Endothelial cell of umbilical vein (primary cell): ENCODE measurements at regions not wholly inside any gene's neighbourhood (a gene's known extent, or its start where the extent isn't known, plus 50 kb on each side); places are given as distances from the start of the nearest gene placed in this dataset.

Experiments used
- BruUV-seq: library from RNA; stranded (reverse); fragments of 400-500 nt; replicated peaks from 2 replicates; lab custom pipeline; 2021; lab: Mats Ljungman, UMichigan
- CTCF ChIA-PET: fragments of 300-600, 350-600 bp; sonication (Branson Sonifier 250); formaldehyde crosslinking; loops from one replicate; lab custom pipeline; 2021; ENCODE audit warnings: antibody characterized with exemption, inconsistent platforms; lab: Charles Lee
- POLR2A ChIA-PET: fragments of 300-600, 350-600 bp; sonication (Branson Sonifier 250); formaldehyde crosslinking; loops from one replicate; lab custom pipeline; 2021; ENCODE audit warnings: antibody characterized with exemption, inconsistent platforms; lab: Charles Lee
- DNase-seq: peaks from one replicate; pipeline ENCODE4 v3.0.0-alpha.2; 2011; ENCODE audit warnings: low read depth, low spot score
- FAIRE-seq: peaks from 2 replicates; lab custom pipeline; 2011; peaks lifted over from hg19 to GRCh38; lab: Jason Lieb, UNC
- H2AFZ ChIP-seq: 2 replicates; pipeline ENCODE4 v1.6.0; 2012; ENCODE audit warnings: low read depth, low read length, control low read depth, inconsistent platforms
- H3K27ac ChIP-seq: 2 replicates; pipeline ENCODE4 v1.5.1; 2011; ENCODE audit warnings: low read depth, mild to moderate bottlenecking, control low read depth, low read length, moderate library complexity; ENCODE audit not compliant: insufficient read depth
- H3K27me3 ChIP-seq, 2 experiments: 2 replicates each; pipeline versions ENCODE4 v1.6.0 to v1.6.1; 2011; ENCODE audit warnings: low read length in 2 of 2, mixed read lengths in 1 of 2; ENCODE audit not compliant: control insufficient read depth in 2 of 2, insufficient read depth in 2 of 2
- H3K36me3 ChIP-seq, 2 experiments: 2 replicates in 1 of 2; 3 replicates in 1 of 2; pipeline ENCODE4 v1.5.1; 2011; ENCODE audit warnings: low read length in 2 of 2, mild to moderate bottlenecking in 1 of 2, moderate library complexity in 1 of 2; ENCODE audit not compliant: control insufficient read depth in 2 of 2, insufficient read depth in 2 of 2; ENCODE audit errors: extremely low read depth in 1 of 2
- H3K4me1 ChIP-seq: 3 replicates; pipeline ENCODE4 v1.5.1; 2011; ENCODE audit warnings: mild to moderate bottlenecking, low read length; ENCODE audit not compliant: control insufficient read depth, insufficient read depth; ENCODE audit errors: extremely low read depth
- H3K4me2 ChIP-seq: 2 replicates; pipeline ENCODE4 v1.6.1; 2011; ENCODE audit warnings: low read length, control low read depth, mixed read lengths; ENCODE audit not compliant: insufficient read depth
- H3K4me3 ChIP-seq, 3 experiments: fragments of 200-600 bp in 1 of 3; sonication (generic), shearing (Covaris generic) in 1 of 3; replicated peaks in 1 of 3; 2 replicates each; pipeline ENCODE4 v1.5.1; 2011 to 2016; ENCODE audit warnings: control low read depth in 3 of 3, low read length in 3 of 3, mild to moderate bottlenecking in 2 of 3, inconsistent platforms in 1 of 3, low read depth in 1 of 3, moderate library complexity in 1 of 3; ENCODE audit not compliant: insufficient read depth in 1 of 3
- H3K79me2 ChIP-seq: 2 replicates; pipeline ENCODE4 v1.6.0; 2012; ENCODE audit warnings: low read length, inconsistent platforms; ENCODE audit not compliant: control insufficient read depth, insufficient read depth
- H3K9ac ChIP-seq: replicated peaks from 2 replicates; pipeline ENCODE3; 2011; ENCODE audit warnings: low read length, control low read depth; ENCODE audit not compliant: insufficient read depth; ENCODE audit errors: extremely low read depth
- H3K9me1 ChIP-seq: replicated peaks from 3 replicates; pipeline ENCODE4 v1.6.0; 2011; ENCODE audit warnings: mild to moderate bottlenecking, low read length; ENCODE audit not compliant: control insufficient read depth, insufficient read depth; ENCODE audit errors: extremely low read depth
- H3K9me3 ChIP-seq: replicated peaks from 2 replicates; pipeline ENCODE4 v1.5.1; 2012; ENCODE audit warnings: low read length, inconsistent platforms; ENCODE audit not compliant: control insufficient read depth, insufficient read depth
- H4K20me1 ChIP-seq: replicated peaks from 2 replicates; pipeline ENCODE3; 2011; ENCODE audit warnings: mild to moderate bottlenecking, low read length; ENCODE audit not compliant: control insufficient read depth, insufficient read depth; ENCODE audit errors: extremely low read depth
- EZH2 ChIP-seq: IDR thresholded peaks from 2 replicates; pipeline ENCODE4 v1.6.1; 2012; ENCODE audit warnings: borderline replicate concordance, low read depth, mild to moderate bottlenecking, moderate library complexity, low read length, inconsistent platforms; ENCODE audit not compliant: severe bottlenecking
- FOS ChIP-seq: IDR thresholded peaks from 2 replicates; pipeline ENCODE4 v1.6.1; 2011; ENCODE audit warnings: mild to moderate bottlenecking, low read length, moderate library complexity, borderline replicate concordance; ENCODE audit not compliant: insufficient read depth
- GATA2 ChIP-seq: IDR thresholded peaks from 2 replicates; pipeline ENCODE4 v1.7.0; 2011; ENCODE audit warnings: low read depth, mild to moderate bottlenecking, moderate library complexity, mixed read lengths, low read length; ENCODE audit not compliant: insufficient read length, insufficient read depth
- JUN ChIP-seq: IDR thresholded peaks from 2 replicates; pipeline ENCODE4 v1.6.1; 2011; ENCODE audit warnings: borderline replicate concordance, low read depth; ENCODE audit not compliant: insufficient read length, insufficient read depth
- MYC ChIP-seq: IDR thresholded peaks from one replicate; pipeline ENCODE4 v1.6.1; 2011; ENCODE audit warnings: mild to moderate bottlenecking, low read depth, low read length
- POLR2A ChIP-seq: IDR thresholded peaks from 2 replicates; pipeline ENCODE4 v1.6.1; 2012; ENCODE audit warnings: low read depth, mild to moderate bottlenecking, control low read depth, low read length
- POLR2AphosphoS5 ChIP-seq: IDR thresholded peaks from 2 replicates; pipeline ENCODE4 v1.6.1; 2012; ENCODE audit warnings: low read depth, mild to moderate bottlenecking, control low read depth, low read length, moderate library complexity; ENCODE audit not compliant: insufficient read depth
- dilution Hi-C: fragments of 300-500 bp; cut with MboI; formaldehyde crosslinking; loops from one replicate; pipeline ENCODE4 v1.15.0; 2019; ENCODE audit warnings: low sequenced_read_pairs; ENCODE audit not compliant: extremely low pct_ligation_motif_present
- intact Hi-C: fragments of 100-400 bp; cut with micrococcal nuclease; formaldehyde crosslinking; loops from one replicate; pipeline ENCODE4 v1.10.0; 2022
- TF ChIP-seq, protein P1 (sequence below), 2 donors: IDR thresholded peaks; 1 replicate in 1 of 2; 2 replicates in 1 of 2; pipeline ENCODE4 v1.5.1; 2011; ENCODE audit warnings: low read length in 2 of 2, mild to moderate bottlenecking in 2 of 2, moderate library complexity in 2 of 2, control low read depth in 1 of 2, inconsistent platforms in 1 of 2, low read depth in 1 of 2; ENCODE audit not compliant: insufficient read depth in 1 of 2; ENCODE audit errors: extremely low read depth in 1 of 2
- TF ChIP-seq, protein P2 (sequence below): IDR thresholded peaks from 2 replicates; pipeline ENCODE4 v1.6.1; 2011; ENCODE audit not compliant: insufficient read depth, insufficient read length

DNA sequence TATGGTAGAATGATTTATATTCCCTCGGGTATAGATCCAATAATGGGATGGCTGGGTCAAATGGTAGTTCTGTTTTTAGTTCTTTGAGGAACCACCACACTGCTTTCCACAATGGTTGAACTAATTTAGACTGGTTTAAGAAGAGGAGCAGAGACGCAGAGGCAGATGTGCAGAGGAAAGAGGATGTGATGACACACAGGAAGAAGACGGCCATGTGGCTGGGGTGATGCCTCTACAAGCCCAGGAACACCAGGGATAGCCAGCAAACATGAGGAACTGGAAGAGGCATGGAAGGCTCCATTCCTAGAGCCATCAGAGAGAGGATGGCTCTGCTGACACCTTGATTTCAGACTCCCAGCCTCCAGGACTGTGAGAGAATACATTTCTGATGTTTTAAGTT, 218.3 kb upstream of the DTNBP1 start:
- POLR2A ChIA-PET = no interaction called here
- DNase-seq (no peak), FAIRE-seq (no peak)
- no peak overlapping the region for H3K9ac ChIP-seq
- no TSS peak for BruUV-seq
- no peaks in the 10 kb centered on the region for H3K9me3 ChIP-seq
- H3K27me3 ChIP-seq = no peaks in the 10 kb centered on the region
- H3K4me2 ChIP-seq = no peak overlapping the region
- H3K9me1 ChIP-seq = no peaks in the 10 kb centered on the region
- intact Hi-C loops (loop anchor here (5.0 kb wide), 1 partner anchor 81 kb away; no protein-coding TSS in a partner anchor), dilution Hi-C loops (no loop called here)
- no peak overlapping the region for H3K4me3 ChIP-seq
- TF ChIP-seq MYC = no peak
- TF ChIP-seq GATA2 = no peak
- TF ChIP-seq, protein P1, sequence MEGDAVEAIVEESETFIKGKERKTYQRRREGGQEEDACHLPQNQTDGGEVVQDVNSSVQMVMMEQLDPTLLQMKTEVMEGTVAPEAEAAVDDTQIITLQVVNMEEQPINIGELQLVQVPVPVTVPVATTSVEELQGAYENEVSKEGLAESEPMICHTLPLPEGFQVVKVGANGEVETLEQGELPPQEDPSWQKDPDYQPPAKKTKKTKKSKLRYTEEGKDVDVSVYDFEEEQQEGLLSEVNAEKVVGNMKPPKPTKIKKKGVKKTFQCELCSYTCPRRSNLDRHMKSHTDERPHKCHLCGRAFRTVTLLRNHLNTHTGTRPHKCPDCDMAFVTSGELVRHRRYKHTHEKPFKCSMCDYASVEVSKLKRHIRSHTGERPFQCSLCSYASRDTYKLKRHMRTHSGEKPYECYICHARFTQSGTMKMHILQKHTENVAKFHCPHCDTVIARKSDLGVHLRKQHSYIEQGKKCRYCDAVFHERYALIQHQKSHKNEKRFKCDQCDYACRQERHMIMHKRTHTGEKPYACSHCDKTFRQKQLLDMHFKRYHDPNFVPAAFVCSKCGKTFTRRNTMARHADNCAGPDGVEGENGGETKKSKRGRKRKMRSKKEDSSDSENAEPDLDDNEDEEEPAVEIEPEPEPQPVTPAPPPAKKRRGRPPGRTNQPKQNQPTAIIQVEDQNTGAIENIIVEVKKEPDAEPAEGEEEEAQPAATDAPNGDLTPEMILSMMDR (IDR thresholded peaks at IDR 0.05; ENCODE audit: extremely low read depth in 1 of 2, insufficient read depth in 1 of 2, low read depth in 1 of 2, low read length in 2 of 2) = no peak
- TF ChIP-seq EZH2 = no peak
- TF ChIP-seq POLR2AphosphoS5 = no peak
- no peak for TF ChIP-seq FOS
- TF ChIP-seq, protein P2, sequence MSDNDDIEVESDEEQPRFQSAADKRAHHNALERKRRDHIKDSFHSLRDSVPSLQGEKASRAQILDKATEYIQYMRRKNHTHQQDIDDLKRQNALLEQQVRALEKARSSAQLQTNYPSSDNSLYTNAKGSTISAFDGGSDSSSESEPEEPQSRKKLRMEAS = no peak
- no peak for TF ChIP-seq JUN
- no peak for TF ChIP-seq POLR2A
- H4K20me1 ChIP-seq = no peaks in the 10 kb centered on the region
- no peaks in the 10 kb centered on the region for H3K79me2 ChIP-seq
- H3K27ac ChIP-seq = no peak overlapping the region
- no peak overlapping the region for H2AFZ ChIP-seq
- CTCF ChIA-PET = interaction anchor here (1.0 kb wide), 1 partner anchor 190 kb away, joined by 3 read pairs; no protein-coding TSS in a partner anchor
- no peaks in the 10 kb centered on the region for H3K36me3 ChIP-seq
- peaks cover 21% of the 10 kb centered on the region for H3K4me1 ChIP-seq
